Bronchial epithelial cell (primary cell): ENCODE measurements at regions not wholly inside any gene's neighbourhood (a gene's known extent, or its start where the extent isn't known, plus 50 kb on each side); places are given as distances from the start of the nearest gene placed in this dataset.

ENCODE experiments used
- DNase-seq: peaks from one replicate; pipeline ENCODE4 v3.0.0-alpha.2; 2010; ENCODE audit warnings: low read depth
- FAIRE-seq: peaks from 2 replicates; lab custom pipeline; 2011; peaks lifted over from hg19 to GRCh38; lab: Jason Lieb, UNC
- H3K27me3 ChIP-seq: 2 replicates; pipeline ENCODE4 v1.5.1; 2011; ENCODE audit warnings: low read length; ENCODE audit not compliant: control insufficient read depth, insufficient read depth
- H3K36me3 ChIP-seq: 2 replicates; pipeline ENCODE4 v1.5.1; 2011; ENCODE audit warnings: low read length; ENCODE audit not compliant: control insufficient read depth, insufficient read depth
- H3K4me3 ChIP-seq: 2 replicates; pipeline ENCODE4 v1.5.1; 2011; ENCODE audit warnings: mild to moderate bottlenecking, low read depth, low read length, control low read depth
- CTCF ChIP-seq: IDR thresholded peaks from 2 replicates; pipeline ENCODE4 v1.5.1; 2011; ENCODE audit warnings: mild to moderate bottlenecking, moderate library complexity, low read length, control low read depth, inconsistent platforms; ENCODE audit not compliant: insufficient read depth, severe bottlenecking

GRCh38 chr1:30641572-30642353 lies 81.6 kb downstream of the MATN1 start:
- H3K36me3 ChIP-seq: no peaks in the 10 kb centered on the region
- no peak overlapping the region for H3K4me3 ChIP-seq
- H3K27me3 ChIP-seq: no peaks in the 10 kb centered on the region
- FAIRE-seq: no peak
- no peak for TF ChIP-seq CTCF
- no peak for DNase-seq

GRCh38 chr1:30639881-30640452 lies 83.4 kb downstream of the MATN1 start:
- TF ChIP-seq CTCF: no peak
- FAIRE-seq (no peak), DNase-seq (no peak)
- H3K4me3 ChIP-seq: no peak overlapping the region
- no peaks in the 10 kb centered on the region for H3K36me3 ChIP-seq
- H3K27me3 ChIP-seq: no peaks in the 10 kb centered on the region

GRCh38 chr1:30638811-30639210 lies 84.6 kb downstream of the MATN1 start:
- no peaks in the 10 kb centered on the region for H3K27me3 ChIP-seq
- TF ChIP-seq CTCF: no peak
- no peak overlapping the region for H3K4me3 ChIP-seq
- FAIRE-seq (no peak), DNase-seq (no peak)
- H3K36me3 ChIP-seq: no peaks in the 10 kb centered on the region

- no peak overlapping the region for H3K4me3 ChIP-seq
- TF ChIP-seq CTCF: no peak
- DNase-seq (no peak), FAIRE-seq (no peak)
- H3K27me3 ChIP-seq: no peaks in the 10 kb centered on the region
- no peaks in the 10 kb centered on the region for H3K36me3 ChIP-seq
These were observed 85.3 kb downstream of the MATN1 start for GRCh38 chr1:30638086-30638485.

GRCh38 chr1:30637183-30637980 lies 86.0 kb downstream of the MATN1 start:
- no peaks in the 10 kb centered on the region for H3K27me3 ChIP-seq
- no peak for TF ChIP-seq CTCF
- H3K36me3 ChIP-seq: no peaks in the 10 kb centered on the region
- DNase-seq (no peak), FAIRE-seq (no peak)
- H3K4me3 ChIP-seq: no peak overlapping the region
